MM.1S (cell line): ENCODE measurements at regions not wholly inside any gene's neighbourhood (a gene's known extent, or its start where the extent isn't known, plus 50 kb on each side); places are given as distances from the start of the nearest gene placed in this dataset.

Experiments
- CTCF ChIP-seq: fragments of 300-600 bp; sonication (generic); IDR thresholded peaks from 2 replicates; pipeline ENCODE4 v1.5.1; 2016; ENCODE audit warnings: antibody characterized with exemption, low read length, mixed read lengths
- EZH2 ChIP-seq: fragments of 300-600 bp; sonication (generic); optimal IDR thresholded peaks from 2 replicates; pipeline ENCODE3; 2017; ENCODE audit warnings: low read depth, mild to moderate bottlenecking, antibody characterized with exemption, low read length, mixed read lengths

GRCh38 chr12:24707334-24707733 lies 241.6 kb downstream of the BCAT1 start:
- no peak for TF ChIP-seq CTCF
- TF ChIP-seq EZH2 = no peak
